MM.1S (cell line): ENCODE measurements at regions not wholly inside any gene's neighbourhood (a gene's known extent, or its start where the extent isn't known, plus 50 kb on each side); places are given as distances from the start of the nearest gene placed in this dataset.

Experiments used
- CTCF ChIP-seq: fragments of 300-600 bp; sonication (generic); IDR thresholded peaks from 2 replicates; pipeline ENCODE4 v1.5.1; 2016; ENCODE audit warnings: antibody characterized with exemption, low read length, mixed read lengths
- EZH2phosphoT487 ChIP-seq: fragments of 300-600 bp; sonication (generic); IDR thresholded peaks from 2 replicates; pipeline ENCODE4 v1.6.1; 2018; ENCODE audit warnings: antibody characterized with exemption, low read length

- TF ChIP-seq CTCF, result no peak
- no peak for TF ChIP-seq EZH2phosphoT487
Measured at GRCh38 chr4:71685975-71686374, 97.9 kb downstream of the GC start.
